ENCODE measurements at regions not wholly inside any gene's neighbourhood (a gene's known extent, or its start where the extent isn't known, plus 50 kb on each side); places are given as distances from the start of the nearest gene placed in this dataset.

GRCh38 chr5:8136271-8136670 lies 267.3 kb downstream of the MTRR start:
- intact Hi-C loops (cut with micrococcal nuclease) = no loop called here

GRCh38 chr5:8137941-8138550 lies 269.1 kb downstream of the MTRR start:
- intact Hi-C loops (cut with micrococcal nuclease) = no loop called here

DNA sequence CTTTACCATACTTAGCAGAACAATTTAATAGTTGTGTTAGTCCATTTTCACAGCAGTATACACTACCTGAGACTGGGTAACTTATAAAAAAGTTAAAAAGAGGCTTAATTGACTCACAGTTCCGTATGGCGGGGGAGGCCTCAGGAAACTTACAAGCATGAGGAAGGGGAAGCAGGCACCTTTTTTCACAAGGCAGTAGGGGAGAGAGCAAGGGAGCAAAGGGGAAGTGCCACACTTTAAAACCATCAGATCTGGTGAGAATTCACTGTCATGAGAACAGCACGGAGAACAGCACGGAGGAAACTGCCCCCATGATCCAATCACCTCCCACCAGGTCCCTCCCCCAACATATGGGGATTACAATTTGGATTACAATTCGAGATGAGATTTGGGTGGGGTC lies 269.9 kb downstream of the MTRR start:
- intact Hi-C loops (cut with micrococcal nuclease) = no loop called here

- intact Hi-C loops (cut with micrococcal nuclease) = no loop called here
These were observed 281.8 kb downstream of the MTRR start for GRCh38 chr5:8150791-8151190.

DNA sequence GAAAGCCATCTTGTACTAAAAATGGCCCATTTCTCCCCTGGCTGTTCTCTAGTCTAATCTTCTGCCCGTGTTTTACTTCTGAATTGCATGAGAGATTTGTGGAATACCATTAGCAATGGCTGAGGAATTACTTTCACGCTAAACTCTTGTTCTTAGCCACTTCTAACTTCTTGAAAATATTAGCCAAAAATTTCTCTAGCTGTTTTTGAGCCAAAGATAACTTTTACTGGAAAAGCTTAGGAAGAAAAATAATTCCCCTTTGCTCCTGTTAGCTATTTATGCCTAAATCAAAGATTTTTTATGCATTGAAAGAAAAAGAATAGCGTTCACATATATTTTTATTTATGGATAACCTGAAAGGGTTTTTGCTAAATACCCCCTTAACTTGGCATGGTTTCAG lies 287.8 kb downstream of the MTRR start:
- intact Hi-C loops (cut with micrococcal nuclease) = no loop called here

GRCh38 chr5:8157320-8157822 lies 288.4 kb downstream of the MTRR start:
- intact Hi-C loops (cut with micrococcal nuclease) = no loop called here

DNA sequence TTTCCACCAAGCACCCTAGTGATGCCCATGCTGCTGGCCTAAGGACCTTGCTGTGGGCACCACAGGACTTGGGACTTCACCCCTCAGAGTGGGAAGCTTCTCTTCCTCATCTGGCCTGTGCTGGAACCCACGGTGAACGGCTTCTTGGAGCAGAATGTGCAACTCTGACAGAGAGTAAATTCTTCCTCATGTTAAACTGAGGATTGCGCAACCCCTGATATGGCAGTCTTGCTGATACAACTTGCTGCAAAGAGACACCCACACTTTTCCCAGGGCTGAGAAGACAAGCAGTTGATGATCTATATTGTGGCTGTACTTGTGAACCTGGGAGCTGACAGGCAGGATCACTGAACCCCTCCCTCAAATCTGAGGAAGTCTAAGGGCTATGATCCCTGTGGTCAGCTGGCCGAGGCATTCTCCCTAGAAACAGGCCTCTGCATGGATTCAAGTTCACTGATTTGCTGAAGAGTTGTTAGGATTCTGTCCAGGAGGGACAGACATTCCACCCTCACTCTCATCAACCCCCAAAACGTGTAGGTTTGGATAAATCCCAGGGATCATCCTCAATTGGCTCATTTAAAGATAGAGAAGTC lies 307.2 kb downstream of the MTRR start:
- intact Hi-C loops (cut with micrococcal nuclease) = no loop called here

- intact Hi-C loops (cut with micrococcal nuclease) = loop anchor here (1.0 kb wide), 1 partner anchor 257 kb away; no protein-coding TSS in a partner anchor
These were observed 315.6 kb downstream of the MTRR start for GRCh38 chr5:8184455-8185063.

GRCh38 chr5:8185852-8186251 lies 316.9 kb downstream of the MTRR start:
- intact Hi-C loops (cut with micrococcal nuclease) = no loop called here

GRCh38 chr5:8188874-8189565 lies 320.1 kb downstream of the MTRR start:
- intact Hi-C loops (cut with micrococcal nuclease) = no loop called here

DNA sequence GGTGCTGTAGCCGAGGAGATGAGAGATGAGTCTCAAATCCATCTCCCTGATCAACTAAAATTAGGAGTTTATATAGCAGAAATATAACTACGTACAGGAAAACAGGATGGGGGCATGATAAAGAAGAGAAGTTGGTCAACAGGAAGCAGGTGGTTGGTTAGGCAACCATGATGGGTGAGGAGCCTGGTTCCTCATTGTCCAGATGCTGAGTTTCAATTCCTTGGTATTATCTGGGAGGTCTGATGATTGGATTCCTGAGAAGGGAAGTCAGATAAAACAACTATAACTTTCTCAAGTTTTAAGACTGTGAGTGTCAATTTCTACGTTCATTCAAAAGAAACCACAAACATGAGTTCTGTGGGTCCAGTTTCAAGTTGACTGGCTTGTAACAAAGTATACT lies 323.9 kb downstream of the MTRR start:
- intact Hi-C loops (cut with micrococcal nuclease) = no loop called here

DNA sequence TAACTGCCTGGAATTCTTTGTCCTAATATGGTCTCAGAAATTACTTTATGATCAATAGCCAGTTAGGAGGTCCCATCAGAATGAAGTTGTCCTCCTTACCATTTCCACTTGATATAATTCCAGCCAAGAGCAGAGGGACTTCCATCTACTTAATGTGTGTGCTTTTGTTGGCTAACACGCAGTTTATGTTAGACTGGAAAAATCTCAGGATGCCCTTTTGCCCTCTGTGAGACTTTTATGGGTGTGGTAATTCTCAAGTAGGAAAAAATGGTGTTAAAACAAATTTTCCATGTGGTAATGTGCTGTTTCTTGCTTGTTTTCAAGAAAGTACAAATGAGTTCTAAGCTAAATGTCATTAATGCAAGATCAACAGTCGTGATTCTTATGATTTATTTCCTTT lies 327.1 kb downstream of the MTRR start:
- intact Hi-C loops (cut with micrococcal nuclease) = no loop called here

GRCh38 chr5:8208307-8208706 lies 339.4 kb downstream of the MTRR start:
- intact Hi-C loops (cut with micrococcal nuclease) = no loop called here

- intact Hi-C loops (cut with micrococcal nuclease) = no loop called here
These were observed 340.6 kb downstream of the MTRR start for GRCh38 chr5:8209500-8209899.

DNA sequence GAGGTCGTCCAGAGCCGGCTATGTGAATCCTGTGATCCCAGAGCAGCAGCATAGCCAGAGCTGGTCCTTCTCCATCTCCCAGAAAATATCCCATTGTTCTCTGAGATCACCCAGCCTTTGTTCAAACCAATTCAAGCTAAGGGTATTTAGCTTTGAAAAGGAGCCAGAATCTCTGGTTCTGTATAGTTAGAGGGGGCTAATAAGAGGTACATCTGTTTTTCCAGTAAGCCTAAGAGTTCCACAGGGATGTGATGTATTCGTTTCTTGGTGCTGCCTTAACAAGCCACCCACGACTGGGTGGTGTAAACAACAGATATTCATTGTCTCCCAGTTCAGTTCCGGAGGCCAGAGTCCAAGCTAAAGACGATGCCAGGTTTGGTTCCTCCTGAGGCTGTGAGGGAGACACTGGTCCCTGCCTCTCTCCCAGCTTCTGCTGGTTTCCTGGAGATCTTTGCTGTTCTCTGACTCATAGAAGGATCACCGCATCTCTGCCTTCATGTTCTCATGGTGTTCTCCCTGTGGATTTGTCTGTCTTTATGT lies 344.8 kb downstream of the MTRR start:
- intact Hi-C loops (cut with micrococcal nuclease) = no loop called here

DNA sequence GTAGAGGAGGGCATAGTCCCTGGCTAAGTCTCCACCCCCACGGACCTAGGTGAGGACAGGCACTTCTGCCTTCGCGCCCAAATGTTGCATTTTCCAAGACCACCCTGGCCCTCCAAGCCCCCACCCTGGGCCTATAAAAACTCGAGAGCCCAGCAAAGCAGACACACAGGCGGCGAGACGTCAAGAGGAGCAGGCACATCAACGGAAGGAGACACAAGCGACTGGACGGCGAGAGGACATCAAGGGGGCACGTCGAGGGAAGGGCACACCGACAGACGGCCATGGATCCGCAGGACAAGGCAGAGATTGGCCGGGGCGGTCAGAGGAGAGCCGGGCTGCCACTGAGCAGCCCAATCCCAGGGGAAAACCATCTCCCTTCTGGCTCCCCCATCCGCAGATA lies 348.0 kb downstream of the MTRR start:
- intact Hi-C loops (cut with micrococcal nuclease) = no loop called here

DNA sequence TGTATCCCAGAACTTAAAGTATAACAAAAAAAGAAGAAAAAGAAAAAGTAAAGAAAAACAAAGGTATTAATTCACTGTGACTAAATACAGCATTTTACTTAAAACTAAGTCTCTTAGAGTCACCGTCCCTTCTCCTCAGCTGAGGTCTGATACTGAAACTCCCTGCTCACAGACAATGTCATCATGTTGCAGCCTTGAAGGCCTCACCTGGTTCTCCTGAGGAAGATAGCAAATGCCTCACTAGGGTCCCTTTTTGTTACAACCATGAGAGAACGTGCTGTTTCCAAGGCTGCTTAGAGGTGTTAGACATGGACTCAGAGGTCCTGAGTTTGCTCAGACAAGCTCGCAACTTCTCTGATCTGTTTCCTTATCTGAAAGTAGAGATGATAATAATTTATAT lies 357.2 kb downstream of the MTRR start:
- intact Hi-C loops (cut with micrococcal nuclease) = no loop called here

DNA sequence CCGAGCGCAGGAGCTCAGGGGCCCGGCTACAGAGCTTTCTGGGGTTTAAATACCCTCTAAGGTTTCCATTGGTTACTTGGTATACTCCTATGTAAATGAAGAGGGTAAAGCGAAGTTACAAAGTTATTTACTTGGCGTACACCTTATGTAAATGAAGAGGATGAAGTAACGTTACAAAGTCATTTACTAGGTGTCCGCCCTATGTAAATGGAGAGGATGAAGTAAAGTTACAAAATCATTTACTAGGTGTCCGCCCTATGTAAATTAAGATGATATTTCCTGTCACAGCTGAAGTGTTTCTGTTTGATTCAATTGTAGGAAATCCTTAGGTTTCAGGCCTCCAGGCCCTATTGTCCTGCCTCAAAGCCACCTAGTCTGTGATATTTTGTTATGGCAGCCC lies 358.2 kb downstream of the MTRR start:
- intact Hi-C loops (cut with micrococcal nuclease) = no loop called here

DNA sequence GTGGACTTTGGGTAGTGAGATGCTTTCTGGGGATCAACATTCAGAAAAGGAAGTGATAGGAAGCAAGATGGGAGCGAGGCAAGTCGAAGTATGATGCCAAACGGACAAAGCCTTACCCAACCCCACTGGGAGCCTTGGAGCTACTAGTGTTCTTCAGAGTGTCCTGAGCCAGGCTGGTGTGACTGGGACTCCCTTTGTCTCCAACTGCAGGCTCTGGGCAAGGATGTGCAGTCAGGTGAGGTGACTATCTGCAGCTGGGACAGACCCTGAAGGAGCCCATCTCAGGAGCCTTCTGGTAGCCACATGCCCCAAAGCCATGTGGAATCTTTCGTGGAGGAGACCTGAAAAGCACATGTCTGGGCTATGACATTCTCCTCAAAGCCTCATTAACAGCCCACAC lies 360.6 kb downstream of the MTRR start:
- intact Hi-C loops (cut with micrococcal nuclease) = no loop called here

DNA sequence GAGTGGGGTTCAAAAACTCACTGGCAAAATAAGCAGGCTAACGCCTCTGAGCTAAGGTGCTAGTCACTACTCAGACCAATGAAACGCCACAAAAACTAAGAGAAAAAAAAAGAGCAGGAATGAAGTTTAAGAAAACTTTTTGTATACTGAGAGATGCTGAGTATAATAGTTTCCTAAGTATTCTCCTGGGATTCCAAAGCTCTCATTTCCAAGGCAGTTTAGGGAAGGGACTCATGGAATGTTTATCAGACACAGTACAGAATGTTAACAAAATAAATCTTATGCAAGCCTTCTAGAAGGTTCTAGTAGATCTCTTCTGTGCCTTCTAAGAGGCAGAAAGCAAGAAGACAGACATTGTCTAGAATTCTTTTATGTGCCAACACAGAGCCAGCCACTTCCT lies 361.9 kb downstream of the MTRR start:
- intact Hi-C loops (cut with micrococcal nuclease) = no loop called here

- intact Hi-C loops (cut with micrococcal nuclease) = no loop called here
These were observed 364.5 kb downstream of the MTRR start for GRCh38 chr5:8233479-8233878.

- intact Hi-C loops (cut with micrococcal nuclease) = no loop called here
These were observed 365.3 kb downstream of the MTRR start for GRCh38 chr5:8234179-8234770.

Data from T-helper 1 cell treated with Interleukin-12 subunit alpha and Interleukin-12 subunit beta and Interleukin-4 antibody, amounts not matched to agents 30 ng/mL and 1 ng/mL, for 36 hours (primary cell).